ENCODE measurements at regions not wholly inside any gene's neighbourhood (a gene's known extent, or its start where the extent isn't known, plus 50 kb on each side); places are given as distances from the start of the nearest gene placed in this dataset.

- TF ChIP-seq CTCF (IDR thresholded peaks at IDR 0.05) = no peak
- FAIRE-seq = no peak
- H3K4me1 ChIP-seq = no peaks in the 10 kb centered on the region
Observed at GRCh38 chr2:180474716-180475115, 467.6 kb upstream of the CWC22 start.

DNA sequence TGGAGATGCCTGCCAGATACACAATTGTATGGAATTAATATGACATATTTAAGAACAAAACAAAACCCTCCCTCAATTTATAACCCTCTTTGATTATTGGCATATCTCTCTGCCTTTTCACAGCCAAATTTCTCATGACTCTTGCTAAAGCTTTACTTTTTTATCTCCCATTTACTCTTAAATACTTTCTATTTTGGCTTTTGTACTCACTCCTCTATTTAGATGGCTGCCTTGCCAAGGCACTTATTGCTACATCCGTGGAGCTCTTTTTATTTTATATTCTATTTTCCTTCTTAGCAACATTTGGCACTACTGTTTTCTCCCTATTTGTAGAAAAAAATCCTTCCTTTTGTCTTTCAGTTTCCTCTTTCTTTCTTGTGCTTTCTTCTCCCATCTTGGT lies 466.4 kb upstream of the CWC22 start:
- no peaks in the 10 kb centered on the region for H3K9me3 ChIP-seq
- no peak for DNase-seq
- ATAC-seq = no peak
- no peaks in the 10 kb centered on the region for H3K27me3 ChIP-seq
- no peak overlapping the region for H3K27ac ChIP-seq
- no peak overlapping the region for H3K4me3 ChIP-seq
- H3K36me3 ChIP-seq = no peaks in the 10 kb centered on the region
- no peaks in the 10 kb centered on the region for H3K4me1 ChIP-seq
- WGBS, 2 donors = 48 to 56% methylated on average over 1 of the region's 1 CpG
- intact Hi-C loops (cut with DNase I) = no loop called here
- no peak for TF ChIP-seq CTCF (IDR thresholded peaks at IDR 0.05)
- no peak for FAIRE-seq

More at GRCh38 chr2:180474716-180475115, 467.6 kb upstream of the CWC22 start:
- no peaks in the 10 kb centered on the region for H3K9me3 ChIP-seq
- intact Hi-C loops (cut with DNase I) = no loop called here
- no peaks in the 10 kb centered on the region for H3K27me3 ChIP-seq
- H3K27ac ChIP-seq = no peak overlapping the region
- no peak for ATAC-seq
- DNase-seq = no peak
- no peaks in the 10 kb centered on the region for H3K36me3 ChIP-seq
- H3K4me3 ChIP-seq = no peak overlapping the region

DNA sequence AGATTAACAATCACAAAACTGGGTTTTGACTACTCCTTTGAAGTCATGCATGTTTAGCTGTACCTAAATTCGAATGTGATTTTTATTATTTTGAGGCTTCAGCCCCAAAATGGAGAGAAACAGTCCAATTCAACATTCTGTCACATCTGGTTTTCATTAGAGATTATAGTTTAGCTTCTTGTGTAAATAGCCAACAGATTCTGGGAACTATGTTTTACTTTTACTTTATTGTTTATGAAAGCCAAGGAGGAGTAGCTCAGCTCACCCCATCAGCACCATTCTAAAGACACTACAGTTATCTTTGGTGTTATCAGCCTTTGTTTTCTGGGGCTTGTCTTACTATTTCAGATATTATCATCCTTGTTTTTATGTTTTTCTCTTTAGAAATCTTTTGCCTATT lies 465.0 kb upstream of the CWC22 start:
- FAIRE-seq = no peak
- 24 to 46% methylated on average over 1 of the region's 1 CpG for WGBS, 2 donors
- TF ChIP-seq CTCF (IDR thresholded peaks at IDR 0.05) = no peak
- Histone ChIP-seq H3K27ac (no peak overlapping the region), H3K4me1 (no peaks in the 10 kb centered on the region), H3K27me3 (no peaks in the 10 kb centered on the region), H3K36me3 (no peaks in the 10 kb centered on the region), H3K9me3 (no peaks in the 10 kb centered on the region), H3K4me3 (no peak overlapping the region)
- DNase-seq = no peak
- ATAC-seq = no peak
- intact Hi-C loops (cut with DNase I) = no loop called here

GRCh38 chr2:180463608-180464007 lies 456.5 kb upstream of the CWC22 start:
- H3K4me1 ChIP-seq = no peaks in the 10 kb centered on the region

DNA sequence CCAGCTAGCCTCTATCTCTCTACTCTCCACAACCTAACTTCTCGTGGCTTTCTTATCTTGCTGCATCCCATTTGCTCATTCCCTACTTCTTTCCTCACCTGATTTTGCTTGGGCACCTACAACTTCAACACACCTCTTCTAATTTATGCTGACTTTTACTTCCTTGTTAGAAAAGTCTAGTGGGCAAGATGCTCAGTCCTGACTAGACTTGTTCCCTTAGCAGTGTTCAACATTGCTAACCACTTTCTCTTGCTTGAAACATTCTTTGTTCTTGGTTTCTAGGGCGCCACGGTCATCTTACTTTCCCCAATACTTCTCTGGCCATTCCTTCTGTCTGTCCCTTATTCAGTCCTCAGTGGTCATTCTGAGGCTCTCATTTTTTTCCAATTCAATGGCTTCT lies 454.7 kb upstream of the CWC22 start:
- Histone ChIP-seq H3K9me3 (no peaks in the 10 kb centered on the region), H3K27me3 (no peaks in the 10 kb centered on the region), H3K4me3 (no peak overlapping the region), H3K27ac (no peak overlapping the region), H3K4me1 (no peaks in the 10 kb centered on the region), H3K36me3 (no peaks in the 10 kb centered on the region)
- no peak for ATAC-seq
- intact Hi-C loops (cut with DNase I) = no loop called here
- FAIRE-seq = no peak
- 67 to 86% methylated on average over 3 of the region's 3 CpGs for WGBS, 2 donors
- DNase-seq = no peak
- TF ChIP-seq CTCF (IDR thresholded peaks at IDR 0.05) = no peak

More at GRCh38 chr2:180463608-180464007, 456.5 kb upstream of the CWC22 start:
- no peaks in the 10 kb centered on the region for H3K36me3 ChIP-seq
- intact Hi-C loops (cut with DNase I) = no loop called here
- ATAC-seq (no peak), DNase-seq (no peak), FAIRE-seq (no peak)
- H3K27me3 ChIP-seq = no peaks in the 10 kb centered on the region
- H3K9me3 ChIP-seq = no peaks in the 10 kb centered on the region
- H3K4me3 ChIP-seq = no peak overlapping the region
- no peak overlapping the region for H3K27ac ChIP-seq
- no peak for TF ChIP-seq CTCF (IDR thresholded peaks at IDR 0.05)
